Kasumi-1 (cell line): ENCODE measurements at regions not wholly inside any gene's neighbourhood (a gene's known extent, or its start where the extent isn't known, plus 50 kb on each side); places are given as distances from the start of the nearest gene placed in this dataset.
"Not testable (repeated sequence)": the region's sequence is repeated elsewhere in the genome, so short reads cannot be mapped to it uniquely, and the experiment has no call there.

Experiments
- DNase-seq, 2 experiments: peaks; one replicate each; lab custom pipeline; 2025; lab: John Stamatoyannopoulos, UW

DNA sequence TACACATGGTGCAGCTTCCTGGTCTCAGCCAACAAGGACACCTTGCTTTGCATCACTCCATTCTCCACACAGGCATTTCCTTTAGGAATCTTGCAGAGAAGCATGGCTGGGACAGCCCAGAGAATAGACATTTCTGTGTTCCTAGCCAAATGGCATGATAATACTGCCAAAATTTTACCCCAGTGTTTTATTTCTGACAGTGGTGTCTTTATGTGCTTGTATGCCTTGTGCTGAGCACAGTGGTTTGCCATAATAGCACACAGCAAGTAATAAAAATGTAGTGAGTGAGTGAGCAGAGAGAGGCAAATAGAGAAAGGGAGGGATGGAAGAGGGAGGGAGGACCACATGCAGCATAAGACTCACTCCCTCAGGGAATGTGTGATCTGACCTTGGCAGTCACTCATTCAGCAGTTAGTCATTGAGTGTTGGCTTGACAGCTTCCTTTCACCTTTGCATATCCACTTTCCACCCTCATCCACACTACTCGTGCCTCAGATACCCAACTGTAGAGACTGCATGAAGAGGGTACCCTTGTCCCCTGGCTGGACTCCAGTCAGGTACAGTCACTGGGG lies 212.8 kb upstream of the CCDC196 start:
- DNase-seq: no peak

DNA sequence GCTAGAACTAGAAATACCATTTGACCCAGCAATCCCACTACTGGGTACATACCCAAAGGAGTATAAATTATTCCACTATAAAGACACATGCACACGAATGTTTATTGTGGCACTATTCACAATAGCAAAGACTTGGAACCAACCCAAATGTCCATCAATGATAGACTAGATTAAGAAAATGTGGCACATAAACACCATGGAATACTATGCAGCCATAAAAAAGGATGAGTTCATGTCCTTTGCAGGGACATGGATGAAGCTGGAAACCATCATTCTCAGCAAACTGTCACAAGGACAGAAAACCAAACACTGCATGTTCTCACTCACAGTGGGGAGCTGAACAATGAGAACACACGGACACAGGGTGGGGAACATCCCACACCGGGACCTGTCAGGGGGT lies 207.8 kb upstream of the CCDC196 start:
- not testable (repeated sequence) for DNase-seq

DNA sequence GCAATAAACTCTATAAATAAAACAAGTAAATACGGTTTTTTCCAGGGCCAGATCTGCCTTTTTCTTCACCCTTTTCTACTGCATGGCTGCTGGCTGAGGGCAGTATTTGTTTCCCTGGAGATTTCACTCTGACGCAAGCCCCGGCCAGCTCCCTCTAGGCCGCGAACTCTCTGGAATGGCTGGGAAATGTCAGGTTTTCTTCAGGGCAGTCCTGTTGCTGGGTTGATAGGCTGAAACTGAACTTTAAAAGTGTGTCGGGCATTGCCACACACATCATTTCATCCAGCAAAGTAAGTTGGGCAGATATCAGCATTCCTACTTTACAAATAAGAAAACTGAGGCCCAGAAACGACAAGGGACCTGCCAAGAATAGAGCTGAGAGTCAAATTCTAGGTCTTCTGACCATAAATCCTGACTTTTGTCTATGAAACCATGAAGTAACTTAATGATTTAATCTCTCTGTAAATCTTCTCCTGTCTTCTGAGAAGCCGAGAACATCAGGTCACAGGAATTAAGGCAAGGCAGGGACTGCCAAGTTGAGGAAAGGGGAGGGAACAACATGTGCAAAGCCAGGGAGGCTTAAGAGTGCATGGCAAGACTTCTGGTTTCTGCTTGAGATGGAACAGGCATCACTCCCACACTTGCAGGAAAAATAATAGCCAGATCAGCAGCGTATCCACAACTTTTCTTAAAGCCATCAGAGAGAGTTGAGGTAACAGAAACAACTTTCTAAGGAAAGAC lies 205.0 kb upstream of the CCDC196 start:
- DNase-seq: no peak

GRCh38 chr14:66284346-66284745 lies 201.8 kb upstream of the CCDC196 start:
- no peak for DNase-seq

DNA sequence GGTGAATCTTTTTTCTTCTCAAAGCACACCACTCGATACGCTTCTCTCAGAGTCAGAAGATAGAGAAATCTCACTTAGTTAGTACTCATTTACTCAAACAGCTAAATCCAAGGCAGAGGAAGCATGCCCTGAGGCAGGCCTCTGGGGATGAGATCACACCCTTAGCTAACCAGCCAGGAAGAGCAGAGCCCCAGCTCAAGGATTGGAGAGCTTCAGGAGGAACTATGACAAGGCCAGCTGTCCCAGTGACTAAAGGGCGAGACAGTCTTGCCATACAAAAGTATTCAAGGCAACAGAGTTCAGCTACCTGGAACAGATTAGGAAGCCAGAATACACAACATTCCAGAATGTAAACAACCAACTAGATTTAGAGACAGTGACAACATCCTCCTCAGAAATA lies 197.7 kb upstream of the CCDC196 start:
- no peak for DNase-seq

- no peak for DNase-seq
Measured at GRCh38 chr14:66291756-66292155, 194.4 kb upstream of the CCDC196 start.

DNA sequence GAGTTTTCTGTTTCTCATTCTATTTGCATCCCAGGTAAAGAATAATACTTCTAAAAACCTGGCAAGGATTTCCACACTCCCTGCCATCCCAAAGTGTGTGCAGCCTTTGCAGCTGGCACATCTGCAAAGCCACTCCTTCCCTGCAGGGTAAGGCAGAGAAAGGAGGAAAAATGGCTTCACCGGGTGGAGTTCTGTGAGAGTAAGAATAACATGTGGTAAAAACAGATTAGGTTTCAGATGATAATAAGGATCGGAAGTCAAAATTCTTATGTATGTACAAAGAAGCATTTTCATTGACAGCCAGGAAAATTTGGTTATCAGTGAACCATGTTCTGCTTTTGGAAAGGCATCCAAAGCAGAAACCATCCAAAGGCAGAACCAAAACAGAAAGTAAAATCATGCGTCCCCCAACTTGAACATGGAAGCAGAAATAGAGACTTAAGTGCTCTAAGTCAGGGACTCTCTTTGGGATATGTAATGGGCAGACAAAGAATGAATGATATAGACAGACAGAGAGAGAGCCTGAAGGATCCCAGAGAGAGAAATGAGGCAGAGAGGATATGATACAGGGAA lies 192.6 kb upstream of the CCDC196 start:
- no peak for DNase-seq

DNA sequence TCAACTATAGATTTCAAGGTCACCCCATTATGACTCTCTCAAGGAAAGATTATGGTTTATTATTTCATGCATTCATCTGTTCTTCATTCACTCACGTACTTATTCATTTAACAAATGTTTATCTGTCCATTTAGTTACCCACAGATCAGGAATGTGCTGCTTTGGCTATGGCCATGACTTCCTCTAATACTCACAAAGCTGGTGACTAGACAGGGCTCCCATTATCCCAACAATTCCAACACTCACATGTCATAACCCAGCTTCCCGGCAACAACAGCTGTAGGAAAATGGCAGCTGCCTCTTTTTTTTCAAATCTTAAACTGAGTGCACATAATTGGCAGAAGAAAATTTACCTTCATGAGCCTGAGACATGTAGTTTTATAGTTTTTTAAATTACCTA lies 190.8 kb upstream of the CCDC196 start:
- no peak for DNase-seq

GRCh38 chr14:66300886-66301285 lies 185.3 kb upstream of the CCDC196 start:
- no peak for DNase-seq

DNA sequence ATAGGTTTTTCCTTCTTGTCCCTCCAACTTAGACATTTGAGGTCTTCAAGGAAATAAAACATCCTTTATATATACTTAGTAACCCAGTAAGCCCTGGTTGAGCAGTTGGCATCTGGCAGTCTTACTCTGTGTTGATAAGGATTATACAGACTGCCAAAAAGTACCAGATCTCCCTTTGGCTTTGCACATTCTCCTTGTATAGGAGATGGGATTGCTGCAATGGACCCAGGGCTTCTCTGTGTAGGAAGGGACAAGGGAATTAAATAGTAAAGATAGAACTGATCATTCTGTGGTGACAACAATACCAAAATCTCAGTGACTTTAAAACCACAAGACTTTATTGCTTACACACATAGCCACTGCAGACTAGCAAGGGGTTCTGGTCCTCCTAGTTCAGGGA lies 180.1 kb upstream of the CCDC196 start:
- DNase-seq: no peak

DNA sequence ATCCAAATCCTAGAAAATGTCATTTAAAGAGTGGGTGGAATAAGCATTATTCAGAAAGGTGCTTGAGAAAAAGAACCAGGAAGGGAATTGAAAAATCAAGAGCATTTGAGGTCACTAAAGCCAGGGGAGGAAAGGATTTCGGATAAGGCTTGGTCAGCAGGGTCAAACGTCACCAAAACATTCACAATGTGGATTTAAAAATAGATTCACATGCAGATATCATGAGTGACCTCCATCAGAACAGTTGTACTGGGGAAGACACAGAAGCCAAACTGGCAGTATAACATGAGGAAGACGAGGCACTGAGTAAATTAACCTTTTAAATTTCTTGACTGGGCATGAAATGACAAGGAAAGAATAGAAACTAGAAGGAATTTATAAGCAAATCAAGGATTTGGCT lies 175.1 kb upstream of the CCDC196 start:
- DNase-seq: no peak

DNA sequence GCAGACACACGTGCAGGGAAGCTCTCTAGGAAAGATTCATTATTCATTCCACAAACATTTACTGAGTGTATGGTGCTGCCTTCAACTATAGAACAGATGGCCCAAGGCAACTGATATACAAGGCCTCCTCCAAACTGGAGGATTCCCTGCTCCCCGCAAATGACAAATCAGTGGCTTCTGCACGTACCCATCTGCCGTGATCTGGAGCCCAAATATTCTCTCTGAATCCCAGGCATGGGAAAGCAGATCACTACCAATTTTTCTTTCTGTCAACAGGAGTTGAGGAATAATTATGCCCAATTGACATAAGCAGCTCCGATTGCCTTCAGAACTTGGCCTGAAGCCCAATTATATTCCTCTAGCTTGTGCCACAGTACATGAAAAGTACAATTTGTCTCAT lies 174.2 kb upstream of the CCDC196 start:
- no peak for DNase-seq

DNA sequence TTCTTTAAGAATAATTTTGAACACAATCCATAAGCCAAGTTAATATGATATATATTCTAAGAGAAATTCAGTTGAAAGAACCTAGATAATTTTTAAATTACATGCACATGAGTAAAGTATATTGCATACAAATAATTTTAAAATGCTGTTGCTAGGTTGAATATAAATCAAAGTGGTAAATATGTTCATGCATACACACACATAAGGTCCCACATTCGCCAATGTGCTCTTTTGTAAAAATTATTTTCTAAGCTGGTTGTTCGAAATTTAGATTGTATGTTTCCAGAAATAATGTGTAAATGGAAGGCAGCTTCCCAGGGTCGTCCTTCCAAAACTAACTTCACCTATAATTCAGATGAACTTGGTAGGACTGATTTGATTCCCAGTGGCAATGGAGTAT lies 173.7 kb upstream of the CCDC196 start:
- no peak for DNase-seq

DNA sequence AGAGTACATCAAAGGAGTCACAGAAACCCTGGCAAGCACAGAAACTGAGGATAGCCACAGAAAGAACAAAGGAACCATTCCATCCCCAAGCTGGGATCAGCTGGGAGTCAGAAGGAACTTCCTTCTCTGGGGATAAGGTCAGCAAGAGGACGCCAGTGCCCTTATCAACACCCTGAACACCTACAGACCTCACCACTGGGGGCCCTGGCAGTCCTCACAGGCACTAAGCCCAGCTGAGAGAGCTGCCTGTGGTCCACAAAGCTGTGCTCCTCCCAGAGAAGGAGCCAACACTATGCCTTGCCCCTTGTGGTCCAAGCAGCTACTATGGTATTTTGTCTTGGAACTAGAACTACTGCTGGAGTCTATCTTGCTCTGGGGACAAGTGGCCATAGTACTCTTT lies 171.1 kb upstream of the CCDC196 start:
- DNase-seq: no peak

DNA sequence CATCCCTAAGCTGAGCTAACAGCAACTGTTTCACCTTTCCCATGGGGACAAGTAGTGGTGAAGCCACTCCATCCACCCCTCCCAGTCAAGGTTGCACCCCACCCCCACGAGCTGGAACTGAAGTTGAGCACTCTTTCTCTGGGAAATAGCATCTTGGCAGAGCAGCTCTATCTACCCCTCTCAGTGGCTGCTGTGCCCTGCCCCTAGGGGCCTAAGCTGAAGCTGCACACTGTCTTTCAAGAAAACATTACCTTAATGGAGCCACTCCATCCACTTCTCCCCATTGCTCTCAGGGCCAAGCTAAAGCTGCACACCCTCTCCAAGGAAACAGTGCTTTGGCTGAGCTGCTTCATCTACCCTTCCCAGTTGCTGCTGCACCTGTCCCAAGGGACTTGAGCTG lies 170.6 kb upstream of the CCDC196 start:
- DNase-seq: no peak

DNA sequence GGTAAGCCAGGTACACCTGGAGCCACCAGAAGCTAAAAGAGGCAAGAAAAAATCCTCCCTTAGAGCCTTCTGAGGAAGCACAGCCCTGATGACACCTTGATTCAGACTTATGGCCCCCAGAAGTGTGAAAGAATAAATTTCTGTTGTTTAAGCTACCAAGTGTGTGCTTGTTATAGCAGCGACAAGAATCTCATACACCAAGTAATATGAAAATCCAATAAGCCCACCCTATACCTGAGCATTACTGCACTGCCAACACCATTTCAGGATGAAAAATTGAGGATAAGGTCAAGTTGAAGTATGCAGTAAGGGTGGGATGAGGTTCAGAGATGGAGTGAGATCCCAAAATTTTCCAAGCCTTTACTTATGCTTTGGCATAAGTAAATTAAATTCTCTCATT lies 163.6 kb upstream of the CCDC196 start:
- no peak for DNase-seq

DNA sequence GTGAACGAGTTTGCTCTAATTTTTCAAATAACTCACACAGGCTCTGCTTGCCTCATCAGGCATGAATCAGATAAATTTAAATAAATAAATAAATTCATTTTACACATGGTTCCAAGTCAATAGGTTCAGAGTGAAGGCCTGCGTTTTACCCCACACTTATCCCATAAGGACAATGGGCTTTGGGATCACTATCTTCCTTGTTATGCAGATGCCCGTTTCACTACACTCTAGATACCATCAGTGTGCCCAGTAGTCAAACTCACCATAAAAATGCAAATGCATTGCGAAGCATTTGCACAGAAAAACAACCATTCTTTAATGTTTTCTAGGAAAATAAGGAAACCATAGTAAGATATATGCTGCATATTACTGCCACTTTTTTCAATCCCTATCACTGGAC lies 155.9 kb upstream of the CCDC196 start:
- DNase-seq: no peak

DNA sequence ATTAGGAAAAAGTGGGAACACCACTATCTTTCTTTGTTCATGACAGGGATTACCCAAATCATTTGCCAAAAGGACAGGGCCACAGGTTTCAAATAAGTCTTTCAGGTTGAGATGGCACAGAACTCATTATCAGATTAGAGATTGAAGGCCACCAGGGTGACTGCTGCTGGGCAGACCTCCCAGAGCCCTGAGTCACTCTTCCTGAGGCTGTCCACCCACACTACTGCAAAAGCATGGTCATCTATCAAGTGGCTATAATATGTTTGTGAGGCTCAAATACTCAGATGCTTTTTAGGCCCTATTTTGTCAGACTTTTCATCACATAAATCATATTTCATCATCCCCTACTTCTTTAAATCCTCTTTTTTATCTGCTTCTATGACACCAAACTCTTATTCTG lies 155.3 kb upstream of the CCDC196 start:
- DNase-seq: no peak

GRCh38 chr14:66333293-66333692 lies 152.9 kb upstream of the CCDC196 start:
- DNase-seq: not testable (repeated sequence)

- DNase-seq: no peak
Measured at GRCh38 chr14:66341239-66341638, 144.9 kb upstream of the CCDC196 start.

DNA sequence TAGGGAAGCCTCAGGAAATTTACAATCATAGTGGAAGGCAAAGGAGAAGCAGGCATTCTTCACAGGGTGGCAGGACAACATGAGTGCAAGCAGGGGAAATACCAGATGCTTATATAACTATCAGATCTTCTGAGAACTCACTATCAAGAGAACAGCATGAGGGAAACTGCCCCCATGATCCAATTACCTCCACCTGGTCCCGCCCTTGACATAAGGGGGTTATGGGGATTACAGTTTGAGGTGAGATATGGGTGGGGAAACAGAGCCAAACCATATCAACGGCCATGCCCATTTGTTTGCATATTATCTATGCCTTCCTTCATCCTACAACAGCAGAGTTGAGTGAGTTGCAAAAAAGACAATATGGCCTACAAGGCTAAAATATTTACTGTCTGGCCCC lies 140.2 kb upstream of the CCDC196 start:
- no peak for DNase-seq

DNA sequence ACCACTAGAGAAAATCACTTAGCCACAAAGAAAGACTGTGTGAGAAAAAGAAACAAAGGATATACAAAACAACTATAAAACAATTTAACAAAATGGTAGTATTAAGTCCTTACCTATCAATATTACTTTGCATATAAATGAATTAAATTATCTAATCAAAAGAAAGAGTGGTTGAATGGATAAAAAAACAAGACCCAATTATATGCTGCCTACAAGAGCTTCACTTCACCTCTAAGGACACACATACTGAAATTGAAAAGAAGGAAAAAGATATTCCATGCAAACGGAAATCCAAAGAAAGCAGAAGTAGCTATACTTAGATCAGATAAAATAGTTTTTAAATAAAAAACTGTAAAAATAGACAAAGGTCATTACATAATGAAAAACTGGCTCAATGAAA lies 134.9 kb upstream of the CCDC196 start:
- no peak for DNase-seq

GRCh38 chr14:66359500-66359899 lies 126.7 kb upstream of the CCDC196 start:
- DNase-seq: peak; percentile 52 to 76
